NCI-H774 (cell line): ENCODE measurements at regions not wholly inside any gene's neighbourhood (a gene's known extent, or its start where the extent isn't known, plus 50 kb on each side); places are given as distances from the start of the nearest gene placed in this dataset.

Experiments used
- DNase-seq: peaks from one replicate; lab custom pipeline; 2025; lab: John Stamatoyannopoulos, UW

- no peak for DNase-seq
Observed at GRCh38 chrX:39805825-39806224, 291.9 kb downstream of the BCOR start.

GRCh38 chrX:39808471-39808917, 289.3 kb downstream of the BCOR start:
- DNase-seq, result no peak

- DNase-seq, result no peak
Observed at GRCh38 chrX:39809331-39809730, 288.4 kb downstream of the BCOR start.

GRCh38 chrX:39810901-39811300, 286.9 kb downstream of the BCOR start:
- DNase-seq, result no peak

GRCh38 chrX:39811376-39811775, 286.4 kb downstream of the BCOR start:
- no peak for DNase-seq

- no peak for DNase-seq
Observed at GRCh38 chrX:39813631-39814277, 284.0 kb downstream of the BCOR start.

- DNase-seq, result peak; percentile 25
Observed at GRCh38 chrX:39814391-39814790, 283.4 kb downstream of the BCOR start.

- DNase-seq, result no peak
Observed at GRCh38 chrX:39815631-39816030, 282.1 kb downstream of the BCOR start.

- DNase-seq, result no peak
Observed at GRCh38 chrX:39816871-39817731, 280.7 kb downstream of the BCOR start.

- DNase-seq, result no peak
Observed at GRCh38 chrX:39817754-39818470, 279.8 kb downstream of the BCOR start.

- DNase-seq, result no peak
Observed at GRCh38 chrX:39818750-39819149, 279.0 kb downstream of the BCOR start.

GRCh38 chrX:39819921-39820849, 277.6 kb downstream of the BCOR start:
- no peak for DNase-seq

GRCh38 chrX:39820938-39821708, 276.6 kb downstream of the BCOR start:
- DNase-seq, result no peak

- no peak for DNase-seq
Observed at GRCh38 chrX:39821709-39822095, 276.1 kb downstream of the BCOR start.

- no peak for DNase-seq
Observed at GRCh38 chrX:39822133-39822748, 275.5 kb downstream of the BCOR start.

- DNase-seq, result no peak
Observed at GRCh38 chrX:39823424-39823823, 274.3 kb downstream of the BCOR start.

- DNase-seq, result no peak
Observed at GRCh38 chrX:39823854-39824253, 273.9 kb downstream of the BCOR start.

- no peak for DNase-seq
Observed at GRCh38 chrX:39826813-39827543, 270.8 kb downstream of the BCOR start.

- no peak for DNase-seq
Observed at GRCh38 chrX:39827951-39828350, 269.8 kb downstream of the BCOR start.

GRCh38 chrX:39828971-39829370, 268.8 kb downstream of the BCOR start:
- DNase-seq, result no peak
